ENCODE measurements at regions not wholly inside any gene's neighbourhood (a gene's known extent, or its start where the extent isn't known, plus 50 kb on each side); places are given as distances from the start of the nearest gene placed in this dataset.

DNA sequence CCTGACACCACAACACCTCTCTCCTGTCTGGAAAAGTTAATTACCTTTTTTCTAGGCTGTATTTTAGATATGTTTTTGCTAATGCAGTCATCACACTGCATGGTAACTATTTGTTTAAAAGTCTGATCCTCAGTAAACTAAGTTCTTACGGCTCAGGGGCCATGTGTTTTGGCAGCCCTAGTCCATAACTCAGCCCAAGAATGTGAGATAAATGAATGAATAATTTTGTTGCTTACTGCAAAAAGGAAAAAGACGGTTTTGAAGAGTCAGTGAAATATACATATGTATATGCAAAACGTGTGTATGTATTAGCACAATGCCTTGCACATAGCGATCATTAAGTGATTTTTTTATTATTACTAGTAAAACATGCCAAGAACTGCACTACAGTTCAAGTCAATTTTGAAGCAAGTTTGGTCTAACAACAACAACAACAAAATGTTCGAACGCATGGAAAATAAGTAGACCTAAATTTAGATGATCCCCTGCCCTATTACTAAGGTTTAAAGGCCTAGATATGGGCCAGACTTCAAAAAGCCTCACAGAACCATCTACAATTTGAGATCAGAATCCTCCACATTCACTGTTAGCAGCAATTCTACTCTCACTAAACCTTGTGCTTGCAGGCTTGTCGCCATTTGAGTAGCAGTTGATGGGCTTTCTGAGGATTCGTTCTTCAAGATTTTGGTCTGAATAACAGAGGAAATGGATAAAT is 140.0 kb downstream of the NDUFA12 start:
- Histone ChIP-seq H3K36me3 (no peaks in the 10 kb centered on the region), H3K9me3 (no peaks in the 10 kb centered on the region), H3K27ac (no peak overlapping the region), H3K27me3 (replicated peaks; ENCODE audit: insufficient read depth) (no peaks in the 10 kb centered on the region), H3K4me3 (no peak overlapping the region), H3K4me1 (replicated peaks) (no peaks in the 10 kb centered on the region)
- intact Hi-C loops (cut with DNase I): no loop called here
- DNase-seq (ENCODE audit: low spot score): no peak
- WGBS: 76% methylated on average over 8 of the region's 8 CpGs
- TF ChIP-seq, protein P1, sequence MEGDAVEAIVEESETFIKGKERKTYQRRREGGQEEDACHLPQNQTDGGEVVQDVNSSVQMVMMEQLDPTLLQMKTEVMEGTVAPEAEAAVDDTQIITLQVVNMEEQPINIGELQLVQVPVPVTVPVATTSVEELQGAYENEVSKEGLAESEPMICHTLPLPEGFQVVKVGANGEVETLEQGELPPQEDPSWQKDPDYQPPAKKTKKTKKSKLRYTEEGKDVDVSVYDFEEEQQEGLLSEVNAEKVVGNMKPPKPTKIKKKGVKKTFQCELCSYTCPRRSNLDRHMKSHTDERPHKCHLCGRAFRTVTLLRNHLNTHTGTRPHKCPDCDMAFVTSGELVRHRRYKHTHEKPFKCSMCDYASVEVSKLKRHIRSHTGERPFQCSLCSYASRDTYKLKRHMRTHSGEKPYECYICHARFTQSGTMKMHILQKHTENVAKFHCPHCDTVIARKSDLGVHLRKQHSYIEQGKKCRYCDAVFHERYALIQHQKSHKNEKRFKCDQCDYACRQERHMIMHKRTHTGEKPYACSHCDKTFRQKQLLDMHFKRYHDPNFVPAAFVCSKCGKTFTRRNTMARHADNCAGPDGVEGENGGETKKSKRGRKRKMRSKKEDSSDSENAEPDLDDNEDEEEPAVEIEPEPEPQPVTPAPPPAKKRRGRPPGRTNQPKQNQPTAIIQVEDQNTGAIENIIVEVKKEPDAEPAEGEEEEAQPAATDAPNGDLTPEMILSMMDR (IDR thresholded peaks at IDR 0.05): no peak
- no peak for TF ChIP-seq POLR2AphosphoS5 (IDR thresholded peaks at IDR 0.05)
- TF ChIP-seq POLR2A (IDR thresholded peaks at IDR 0.05): no peak

DNA sequence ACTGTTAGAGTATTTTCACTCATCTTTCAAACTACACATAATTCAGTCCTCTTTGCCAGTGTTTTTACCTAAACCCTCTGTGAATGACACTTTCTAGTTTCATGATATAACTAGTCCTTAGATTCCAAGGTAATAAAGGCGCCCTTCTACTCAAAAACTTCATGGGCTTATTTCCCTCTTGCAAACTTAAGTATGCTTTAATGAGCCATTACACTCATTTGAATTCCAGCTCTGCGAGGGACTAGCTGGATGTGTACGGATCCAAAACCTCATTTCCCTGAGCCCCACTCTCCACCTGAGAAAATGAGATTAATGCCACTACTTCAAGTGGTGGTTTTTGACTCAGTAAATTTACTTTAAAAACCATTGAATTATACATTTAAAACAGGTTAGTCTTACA is 141.1 kb downstream of the NDUFA12 start:
- Histone ChIP-seq H3K9me3 (no peaks in the 10 kb centered on the region), H3K4me1 (replicated peaks) (no peaks in the 10 kb centered on the region), H3K27ac (no peak overlapping the region), H3K27me3 (replicated peaks; ENCODE audit: insufficient read depth) (no peaks in the 10 kb centered on the region), H3K4me3 (no peak overlapping the region), H3K36me3 (no peaks in the 10 kb centered on the region)
- WGBS: 86% methylated on average over 3 of the region's 3 CpGs
- TF ChIP-seq, protein P1 (IDR thresholded peaks at IDR 0.05): no peak
- no peak for TF ChIP-seq POLR2AphosphoS5 (IDR thresholded peaks at IDR 0.05)
- TF ChIP-seq POLR2A (IDR thresholded peaks at IDR 0.05): no peak
- intact Hi-C loops (cut with DNase I): no loop called here
- DNase-seq (ENCODE audit: low spot score): no peak

- H3K4me1 ChIP-seq (replicated peaks): no peaks in the 10 kb centered on the region
- H3K9me3 ChIP-seq: no peaks in the 10 kb centered on the region
- TF ChIP-seq, protein P1 (IDR thresholded peaks at IDR 0.05): no peak
- TF ChIP-seq POLR2AphosphoS5 (IDR thresholded peaks at IDR 0.05) (no peak), POLR2A (IDR thresholded peaks at IDR 0.05) (no peak)
- H3K4me3 ChIP-seq: no peak overlapping the region
- 71% methylated on average over 2 of the region's 2 CpGs for WGBS
- no peak for DNase-seq (ENCODE audit: low spot score)
- H3K27ac ChIP-seq: no peak overlapping the region
- no peaks in the 10 kb centered on the region for H3K27me3 ChIP-seq (replicated peaks; ENCODE audit: insufficient read depth)
- intact Hi-C loops (cut with DNase I): no loop called here
- no peaks in the 10 kb centered on the region for H3K36me3 ChIP-seq
Measured at GRCh38 chr12:94856324-94856723, 147.2 kb downstream of the NDUFA12 start.

- intact Hi-C loops (cut with DNase I): no loop called here
- H3K27ac ChIP-seq: no peak overlapping the region
- H3K36me3 ChIP-seq: no peaks in the 10 kb centered on the region
- H3K4me1 ChIP-seq (replicated peaks): no peaks in the 10 kb centered on the region
- H3K27me3 ChIP-seq (replicated peaks; ENCODE audit: insufficient read depth): no peaks in the 10 kb centered on the region
- WGBS: 63% methylated on average over 6 of the region's 6 CpGs
- TF ChIP-seq, protein P1 (IDR thresholded peaks at IDR 0.05): no peak
- TF ChIP-seq POLR2A (IDR thresholded peaks at IDR 0.05) (no peak), POLR2AphosphoS5 (IDR thresholded peaks at IDR 0.05) (no peak)
- no peak for DNase-seq (ENCODE audit: low spot score)
- H3K4me3 ChIP-seq: no peak overlapping the region
- H3K9me3 ChIP-seq: no peaks in the 10 kb centered on the region
Measured at GRCh38 chr12:94855853-94856252, 147.6 kb downstream of the NDUFA12 start.

GRCh38 chr12:94851396-94852028 is 152.0 kb downstream of the NDUFA12 start:
- H3K4me3 ChIP-seq: no peak overlapping the region
- no peaks in the 10 kb centered on the region for H3K36me3 ChIP-seq
- intact Hi-C loops (cut with DNase I): no loop called here
- WGBS: 75% methylated on average over 2 of the region's 2 CpGs
- H3K9me3 ChIP-seq: no peaks in the 10 kb centered on the region
- no peaks in the 10 kb centered on the region for H3K27me3 ChIP-seq (replicated peaks; ENCODE audit: insufficient read depth)
- TF ChIP-seq POLR2A (IDR thresholded peaks at IDR 0.05): no peak
- no peak for TF ChIP-seq POLR2AphosphoS5 (IDR thresholded peaks at IDR 0.05)
- TF ChIP-seq, protein P1 (IDR thresholded peaks at IDR 0.05): no peak
- DNase-seq (ENCODE audit: low spot score): no peak
- H3K4me1 ChIP-seq (replicated peaks): no peaks in the 10 kb centered on the region
- H3K27ac ChIP-seq: no peak overlapping the region

Measured in prostate gland (tissue), 2 donors.